Sigmoid colon (tissue), 6 donors: ENCODE measurements at regions not wholly inside any gene's neighbourhood (a gene's known extent, or its start where the extent isn't known, plus 50 kb on each side); places are given as distances from the start of the nearest gene placed in this dataset.

Experiments used
- DNase-seq: peaks from one replicate; pipeline ENCODE4 v3.0.0-alpha.2; 2019
- H3K27ac ChIP-seq, 4 donors: fragments of 200-600 bp; sonication (generic); one replicate each; pipeline ENCODE4 v1.5.1; 2016 to 2019; ENCODE audit warnings: mild to moderate bottlenecking in 1 of 4
- H3K27me3 ChIP-seq, 3 donors: fragments of 200-600 bp; sonication (generic); one replicate each; pipeline ENCODE4 v1.5.1; 2019; ENCODE audit warnings: mild to moderate bottlenecking in 1 of 3
- H3K36me3 ChIP-seq, 4 donors: fragments of 200-600 bp; sonication (generic); one replicate each; pipeline ENCODE4 v1.5.1; 2016 to 2019
- H3K4me1 ChIP-seq, 4 donors: fragments of 200-600 bp; sonication (generic); one replicate each; pipeline ENCODE4 v1.5.1; 2017 to 2019
- H3K4me3 ChIP-seq, 4 donors: fragments of 200-600 bp; sonication (generic); one replicate each; pipeline ENCODE4 v1.5.1; 2017 to 2019; ENCODE audit warnings: mild to moderate bottlenecking in 2 of 4, moderate library complexity in 1 of 4
- H3K9me3 ChIP-seq, 4 donors: fragments of 200-600 bp in 3 of 4; sonication (generic) in 3 of 4; one replicate each; pipeline versions ENCODE4 v1.5.1 to v1.6.1; 2013 to 2019
- EP300 ChIP-seq, 4 donors: sonication (generic); formaldehyde crosslinking; IDR thresholded peaks; one replicate each; pipeline ENCODE4 v1.6.1; 2017; ENCODE audit warnings: antibody characterized with exemption in 4 of 4
- POLR2A ChIP-seq, 2 donors: fragments of 450-650 bp; IDR thresholded peaks; one replicate each; pipeline ENCODE4 v1.6.1; 2016; ENCODE audit warnings: antibody characterized with exemption in 2 of 2, mild to moderate bottlenecking in 2 of 2, moderate library complexity in 2 of 2
- POLR2AphosphoS5 ChIP-seq, 4 donors: sonication (generic); formaldehyde crosslinking; IDR thresholded peaks; one replicate each; pipeline ENCODE4 v1.6.1; 2017; ENCODE audit warnings: antibody characterized with exemption in 4 of 4
- WGBS, 2 donors: extraction: QIAGEN DNeasy Blood & Tissue Kit; methylation state at CpG; one replicate each; pipeline ENCODE4 v1.1.7; 2013; 5-methylcytosine and 5-hydroxymethylcytosine counted together
- intact Hi-C: fragments of 100-400 bp; cut with DNase I; formaldehyde crosslinking; loops from one replicate; pipeline ENCODE4 v1.15.1; 2023
- TF ChIP-seq, protein P1 (sequence below), 4 experiments: fragments of 450-650 bp in 3 of 4; fragments of 200-600 bp in 1 of 4; IDR thresholded peaks; one replicate each; pipeline ENCODE4 v1.5.1; 2016 to 2019; ENCODE audit warnings: antibody characterized with exemption in 4 of 4, mild to moderate bottlenecking in 3 of 4, moderate library complexity in 2 of 4
- donor health status: healthy with polysubstance abuse.
- donor health status: healthy.

DNA sequence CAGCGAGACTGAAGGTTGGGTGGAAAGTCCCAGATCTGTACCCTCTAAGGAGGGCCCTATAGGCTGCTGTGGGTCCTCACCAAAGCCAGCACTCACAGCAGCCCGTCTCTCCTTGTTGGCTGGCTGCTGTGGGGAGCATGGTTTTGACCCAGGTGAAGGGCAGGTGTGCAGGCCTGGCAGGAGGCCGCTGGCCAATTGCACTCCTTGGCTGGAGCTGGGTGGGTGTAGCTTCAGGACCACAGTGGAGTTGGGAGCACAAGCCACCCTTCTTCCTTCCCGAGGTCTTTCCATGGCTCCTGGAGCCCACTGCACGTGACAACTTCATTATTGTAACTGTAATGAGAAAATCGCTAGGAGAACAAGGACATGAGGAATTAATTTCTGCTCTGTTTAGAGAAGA, 287.7 kb upstream of the FOXQ1 start:
- Histone ChIP-seq H3K9me3 (peaks cover 0 to 3% (median 0%) of the 10 kb centered on the region in 4 donors), H3K27me3 (no peaks in the 10 kb centered on the region), H3K4me3 (no peak overlapping the region), H3K27ac (no peak overlapping the region), H3K36me3 (no peaks in the 10 kb centered on the region), H3K4me1 (peaks cover 0 to 14% (median 7%) of the 10 kb centered on the region in 4 donors)
- WGBS, 2 donors, result 86 to 89% methylated on average over 6 of the region's 6 CpGs
- intact Hi-C loops, result no loop called here
- no peak for TF ChIP-seq POLR2AphosphoS5 (IDR thresholded peaks at IDR 0.05)
- no peak for TF ChIP-seq EP300 (IDR thresholded peaks at IDR 0.05)
- TF ChIP-seq, protein P1, sequence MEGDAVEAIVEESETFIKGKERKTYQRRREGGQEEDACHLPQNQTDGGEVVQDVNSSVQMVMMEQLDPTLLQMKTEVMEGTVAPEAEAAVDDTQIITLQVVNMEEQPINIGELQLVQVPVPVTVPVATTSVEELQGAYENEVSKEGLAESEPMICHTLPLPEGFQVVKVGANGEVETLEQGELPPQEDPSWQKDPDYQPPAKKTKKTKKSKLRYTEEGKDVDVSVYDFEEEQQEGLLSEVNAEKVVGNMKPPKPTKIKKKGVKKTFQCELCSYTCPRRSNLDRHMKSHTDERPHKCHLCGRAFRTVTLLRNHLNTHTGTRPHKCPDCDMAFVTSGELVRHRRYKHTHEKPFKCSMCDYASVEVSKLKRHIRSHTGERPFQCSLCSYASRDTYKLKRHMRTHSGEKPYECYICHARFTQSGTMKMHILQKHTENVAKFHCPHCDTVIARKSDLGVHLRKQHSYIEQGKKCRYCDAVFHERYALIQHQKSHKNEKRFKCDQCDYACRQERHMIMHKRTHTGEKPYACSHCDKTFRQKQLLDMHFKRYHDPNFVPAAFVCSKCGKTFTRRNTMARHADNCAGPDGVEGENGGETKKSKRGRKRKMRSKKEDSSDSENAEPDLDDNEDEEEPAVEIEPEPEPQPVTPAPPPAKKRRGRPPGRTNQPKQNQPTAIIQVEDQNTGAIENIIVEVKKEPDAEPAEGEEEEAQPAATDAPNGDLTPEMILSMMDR (IDR thresholded peaks at IDR 0.05), result no peak
- no peak for TF ChIP-seq POLR2A (IDR thresholded peaks at IDR 0.05)
- DNase-seq, result no peak

DNA sequence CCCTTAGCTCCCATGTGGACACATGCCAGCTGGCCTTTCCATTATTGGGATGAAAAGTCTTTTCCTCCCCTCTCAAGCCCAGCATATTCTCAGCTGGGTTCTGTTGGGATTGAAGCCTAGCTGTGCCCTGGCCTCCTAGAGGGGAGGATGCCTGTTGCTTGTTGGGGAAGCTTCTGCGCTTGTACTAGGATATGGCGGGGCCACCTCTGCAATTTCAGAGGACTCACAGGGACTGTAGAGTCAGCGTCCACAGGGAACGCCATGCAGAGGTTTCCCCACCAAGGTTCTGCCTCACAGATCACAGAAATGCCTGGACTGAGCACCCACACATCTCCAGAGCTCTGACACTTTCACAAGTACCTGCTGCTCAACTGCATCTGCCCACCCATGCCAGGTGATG, 288.7 kb upstream of the FOXQ1 start:
- DNase-seq, result no peak
- peaks cover 0 to 14% (median 7%) of the 10 kb centered on the region in 4 donors for H3K4me1 ChIP-seq

DNA sequence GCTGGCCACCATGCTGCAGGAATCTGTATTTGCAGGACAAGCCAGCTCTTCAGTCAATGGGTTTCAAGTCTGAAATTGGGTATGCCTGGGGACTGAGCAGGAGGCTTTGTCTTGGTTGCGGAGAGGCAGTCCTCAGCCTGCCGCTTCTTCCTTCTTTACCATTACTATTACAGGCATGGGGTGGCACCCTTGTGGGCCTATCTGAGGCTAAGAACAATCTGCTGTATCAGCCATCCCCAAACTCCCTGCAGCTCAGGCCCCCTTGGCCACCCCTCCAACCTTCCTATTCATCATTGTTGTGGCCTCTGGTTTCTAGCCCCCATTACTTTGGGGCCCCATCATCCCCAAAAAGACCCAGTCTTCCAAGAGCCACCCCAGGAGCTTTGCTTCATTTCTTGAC, 289.2 kb upstream of the FOXQ1 start:
- Histone ChIP-seq H3K4me1 (peaks cover 0 to 14% (median 7%) of the 10 kb centered on the region in 4 donors), H3K27me3 (no peaks in the 10 kb centered on the region), H3K9me3 (peaks cover 0 to 3% (median 0%) of the 10 kb centered on the region in 4 donors), H3K36me3 (no peaks in the 10 kb centered on the region), H3K4me3 (no peak overlapping the region), H3K27ac (no peak overlapping the region)
- intact Hi-C loops, result no loop called here
- TF ChIP-seq EP300 (IDR thresholded peaks at IDR 0.05) (no peak), POLR2A (IDR thresholded peaks at IDR 0.05) (no peak), POLR2AphosphoS5 (IDR thresholded peaks at IDR 0.05) (no peak)
- TF ChIP-seq, protein P1 (IDR thresholded peaks at IDR 0.05), result no peak
- WGBS, 2 donors, result 95 to 100% methylated on average over 2 of the region's 2 CpGs
- no peak for DNase-seq

More for the DNA sequence above, 288.7 kb upstream of the FOXQ1 start:
- H3K9me3 ChIP-seq, result peaks cover 0 to 3% (median 0%) of the 10 kb centered on the region in 4 donors
- no peaks in the 10 kb centered on the region for H3K36me3 ChIP-seq
- H3K27ac ChIP-seq, result no peak overlapping the region
- WGBS, 2 donors, result 95 to 97% methylated on average over 4 of the region's 4 CpGs
- no peak overlapping the region for H3K4me3 ChIP-seq
- no peaks in the 10 kb centered on the region for H3K27me3 ChIP-seq
- TF ChIP-seq, protein P1 (IDR thresholded peaks at IDR 0.05), result no peak
- TF ChIP-seq EP300 (IDR thresholded peaks at IDR 0.05), result no peak
- TF ChIP-seq POLR2AphosphoS5 (IDR thresholded peaks at IDR 0.05), result no peak
- TF ChIP-seq POLR2A (IDR thresholded peaks at IDR 0.05), result no peak
- intact Hi-C loops, result no loop called here

DNA sequence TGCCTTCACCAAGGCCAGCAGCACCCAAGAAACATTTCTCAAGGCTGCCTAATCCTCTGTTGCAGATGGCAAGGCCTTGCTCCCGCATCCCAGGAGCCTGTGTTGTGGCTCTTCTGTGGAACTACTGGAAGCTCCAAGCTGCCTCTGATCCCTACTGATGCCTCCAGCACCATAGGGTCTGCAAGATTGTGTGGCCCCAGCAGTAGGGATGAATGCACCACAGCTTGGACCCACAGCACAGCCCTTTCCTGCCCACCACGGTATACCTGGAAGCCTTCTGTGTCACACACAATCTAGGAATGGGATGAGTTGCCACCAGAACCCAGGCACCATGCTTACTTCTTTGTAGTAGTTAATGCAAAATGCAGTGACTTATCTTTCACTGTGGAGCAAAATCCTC, 291.1 kb upstream of the FOXQ1 start:
- Histone ChIP-seq H3K27me3 (no peaks in the 10 kb centered on the region), H3K9me3 (peaks cover 0 to 3% (median 0%) of the 10 kb centered on the region in 4 donors), H3K4me1 (peaks cover 0 to 14% (median 7%) of the 10 kb centered on the region in 4 donors), H3K36me3 (no peaks in the 10 kb centered on the region), H3K4me3 (no peak overlapping the region), H3K27ac (no peak overlapping the region)
- no peak for TF ChIP-seq EP300 (IDR thresholded peaks at IDR 0.05)
- TF ChIP-seq POLR2AphosphoS5 (IDR thresholded peaks at IDR 0.05), result no peak
- TF ChIP-seq, protein P1 (IDR thresholded peaks at IDR 0.05), result no peak
- TF ChIP-seq POLR2A (IDR thresholded peaks at IDR 0.05), result no peak
- intact Hi-C loops, result no loop called here
- DNase-seq, result no peak
- WGBS, 2 donors, result 87 to 92% methylated on average over 2 of the region's 2 CpGs

DNA sequence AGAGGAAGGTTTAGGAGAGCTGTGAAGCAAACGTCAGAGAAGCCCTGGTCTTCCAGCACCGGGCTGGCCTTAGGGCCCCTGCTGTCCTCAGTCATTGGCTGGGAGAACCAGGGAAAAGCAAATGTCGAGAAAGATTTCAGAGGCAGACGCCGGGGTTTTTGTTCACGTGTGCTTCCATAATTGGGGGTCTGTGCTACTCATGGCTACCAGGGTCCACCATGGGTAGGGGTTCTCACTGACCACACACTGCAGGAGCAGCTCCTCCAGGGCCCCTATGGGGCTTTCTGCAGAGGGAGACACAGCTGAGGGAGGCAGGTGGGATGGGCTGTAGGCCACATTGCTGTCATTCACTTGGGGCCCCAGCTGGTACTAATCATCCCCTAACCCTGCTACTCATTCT, 291.8 kb upstream of the FOXQ1 start:
- Histone ChIP-seq H3K27me3 (no peaks in the 10 kb centered on the region), H3K27ac (no peak overlapping the region), H3K4me3 (no peak overlapping the region), H3K4me1 (peaks cover 0 to 12% (median 7%) of the 10 kb centered on the region in 4 donors), H3K36me3 (no peaks in the 10 kb centered on the region), H3K9me3 (peaks cover 0 to 3% (median 0%) of the 10 kb centered on the region in 4 donors)
- no peak for DNase-seq
- intact Hi-C loops, result no loop called here
- WGBS, 2 donors, result 92 to 96% methylated on average over 6 of the region's 6 CpGs
- TF ChIP-seq EP300 (IDR thresholded peaks at IDR 0.05) (no peak), POLR2AphosphoS5 (IDR thresholded peaks at IDR 0.05) (no peak), POLR2A (IDR thresholded peaks at IDR 0.05) (no peak)
- TF ChIP-seq, protein P1 (IDR thresholded peaks at IDR 0.05), result no peak
